ES-I3 (cell line): ENCODE measurements at regions not wholly inside any gene's neighbourhood (a gene's known extent, or its start where the extent isn't known, plus 50 kb on each side); places are given as distances from the start of the nearest gene placed in this dataset.

Source experiments
- H3K36me3 ChIP-seq: 2 replicates; pipeline ENCODE4 v1.6.1; 2013; ENCODE audit warnings: mild to moderate bottlenecking, low read length, control low read depth, moderate library complexity; ENCODE audit not compliant: insufficient read depth
- H3K4me1 ChIP-seq: 2 replicates; pipeline ENCODE4 v1.6.1; 2013; ENCODE audit warnings: mild to moderate bottlenecking, control low read depth, low read length; ENCODE audit not compliant: insufficient read depth
- H3K9ac ChIP-seq: 2 replicates; pipeline ENCODE4 v1.6.1; 2013; ENCODE audit warnings: low read depth, mild to moderate bottlenecking, low read length, moderate library complexity
- H3K9me3 ChIP-seq: 2 replicates; pipeline ENCODE4 v1.6.1; 2013; ENCODE audit warnings: mild to moderate bottlenecking, low read length, moderate library complexity; ENCODE audit not compliant: control insufficient read depth, insufficient read depth

- Histone ChIP-seq H3K9me3 (no peaks in the 10 kb centered on the region), H3K36me3 (no peaks in the 10 kb centered on the region), H3K9ac (no peak overlapping the region), H3K4me1 (no peaks in the 10 kb centered on the region)
These were observed 71.9 kb downstream of the OAT start for GRCh38 chr10:124346831-124347230.

DNA sequence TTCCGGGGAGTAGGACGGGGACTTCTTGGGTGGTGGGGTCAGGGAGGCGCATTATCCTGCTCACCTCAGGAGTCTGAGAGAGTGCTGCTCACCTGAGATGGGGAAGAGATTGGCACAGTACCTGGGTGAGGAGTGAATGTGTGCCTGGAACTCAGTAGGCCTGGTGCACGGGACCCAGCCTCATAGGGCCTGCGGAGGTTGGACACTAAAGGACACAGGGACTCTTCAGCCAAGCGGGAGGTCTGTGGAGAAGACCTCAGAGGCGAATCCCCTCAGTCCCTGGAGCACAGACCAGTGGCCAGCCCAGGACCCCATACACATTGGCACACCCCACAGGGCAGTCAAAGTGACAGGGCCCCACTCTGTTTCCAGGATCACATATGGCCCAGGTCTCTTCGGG, 73.2 kb downstream of the OAT start:
- Histone ChIP-seq H3K36me3 (no peaks in the 10 kb centered on the region), H3K9me3 (no peaks in the 10 kb centered on the region), H3K9ac (no peak overlapping the region), H3K4me1 (no peaks in the 10 kb centered on the region)

- H3K36me3 ChIP-seq = no peaks in the 10 kb centered on the region
- no peaks in the 10 kb centered on the region for H3K9me3 ChIP-seq
- H3K9ac ChIP-seq = no peak overlapping the region
- H3K4me1 ChIP-seq = no peaks in the 10 kb centered on the region
These were observed 73.8 kb downstream of the OAT start for GRCh38 chr10:124344931-124345330.

DNA sequence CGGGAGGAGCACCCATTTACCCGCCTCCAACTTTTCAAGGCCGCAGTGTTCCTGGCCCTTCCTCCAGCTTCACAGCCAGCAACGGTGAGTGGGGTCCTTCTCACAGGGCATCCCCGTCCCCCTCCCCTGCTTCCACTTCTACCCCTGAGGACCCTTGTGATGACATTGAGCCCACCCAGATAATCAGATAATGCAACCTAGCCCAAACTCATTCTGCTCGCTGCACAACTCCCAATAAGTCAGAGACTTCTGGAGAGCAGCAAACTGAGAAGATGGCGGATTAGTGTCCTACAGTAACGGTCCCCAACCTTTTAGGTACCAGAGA, 74.5 kb downstream of the OAT start:
- Histone ChIP-seq H3K9ac (no peak overlapping the region), H3K9me3 (no peaks in the 10 kb centered on the region), H3K36me3 (no peaks in the 10 kb centered on the region), H3K4me1 (no peaks in the 10 kb centered on the region)

DNA sequence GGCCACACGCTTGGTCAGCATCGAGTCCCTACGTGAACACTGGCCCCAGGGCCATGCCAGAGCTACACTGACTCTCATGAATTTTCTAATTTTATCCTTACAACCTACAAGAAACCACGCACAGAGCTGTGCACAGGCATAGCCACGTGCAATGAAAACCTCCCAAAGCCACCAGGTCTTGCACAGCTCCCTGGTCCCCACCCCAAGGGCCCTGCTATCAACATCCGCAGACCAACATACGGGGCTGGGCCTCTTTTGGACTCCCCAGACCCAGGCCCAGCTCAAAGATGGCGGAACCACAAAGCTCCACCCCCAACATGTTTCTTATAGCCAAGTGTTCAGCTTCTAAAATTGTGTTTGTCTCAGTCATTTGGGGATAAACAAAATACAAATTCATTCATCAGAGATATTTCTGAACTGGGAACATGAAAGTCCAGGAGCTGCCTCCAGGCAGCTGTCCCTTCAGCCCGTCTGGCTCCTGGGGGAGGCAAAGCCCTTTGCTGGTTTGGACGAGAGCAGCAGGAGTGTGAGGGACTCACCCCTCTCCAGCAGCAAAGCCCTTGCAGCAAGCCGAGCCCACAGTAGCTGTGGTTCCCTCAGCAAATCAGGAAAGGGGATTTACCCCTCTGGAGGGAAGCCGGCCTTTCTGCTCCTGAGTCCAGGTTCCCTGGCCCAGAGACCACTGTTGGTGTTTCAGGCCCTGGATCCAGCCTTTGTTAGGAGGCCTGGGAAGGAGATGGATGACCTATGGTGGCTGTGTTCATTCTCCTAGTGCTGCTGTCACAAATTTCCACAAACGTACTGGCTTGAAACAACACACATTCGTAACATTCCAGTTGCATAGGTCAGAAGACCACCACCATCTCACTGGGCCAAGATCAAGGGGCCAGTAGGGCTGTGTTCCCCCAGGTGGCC, 75.1 kb downstream of the OAT start:
- Histone ChIP-seq H3K9ac (no peak overlapping the region), H3K36me3 (no peaks in the 10 kb centered on the region), H3K4me1 (no peaks in the 10 kb centered on the region), H3K9me3 (no peaks in the 10 kb centered on the region)

DNA sequence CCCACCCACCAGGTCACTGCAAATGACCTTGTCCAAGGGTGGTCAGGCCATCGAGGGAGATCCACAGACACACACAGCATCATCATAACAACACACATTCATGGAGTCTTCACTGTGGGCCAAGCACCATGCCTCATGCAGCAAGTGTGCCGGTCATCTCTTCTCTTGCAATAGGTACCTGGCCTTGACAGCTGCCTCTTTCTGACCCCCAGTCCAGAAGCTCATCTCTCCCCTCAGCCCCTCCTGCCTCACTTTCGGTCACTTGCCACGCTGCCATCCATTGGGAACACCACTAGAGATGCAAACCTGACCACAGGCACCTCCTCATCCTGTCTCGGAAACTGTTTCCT, 75.9 kb downstream of the OAT start:
- no peaks in the 10 kb centered on the region for H3K36me3 ChIP-seq
- H3K9ac ChIP-seq = no peak overlapping the region
- no peaks in the 10 kb centered on the region for H3K4me1 ChIP-seq
- H3K9me3 ChIP-seq = no peaks in the 10 kb centered on the region

- Histone ChIP-seq H3K36me3 (no peaks in the 10 kb centered on the region), H3K9me3 (no peaks in the 10 kb centered on the region), H3K4me1 (no peaks in the 10 kb centered on the region), H3K9ac (no peak overlapping the region)
These were observed 76.4 kb downstream of the OAT start for GRCh38 chr10:124342136-124342820.

DNA sequence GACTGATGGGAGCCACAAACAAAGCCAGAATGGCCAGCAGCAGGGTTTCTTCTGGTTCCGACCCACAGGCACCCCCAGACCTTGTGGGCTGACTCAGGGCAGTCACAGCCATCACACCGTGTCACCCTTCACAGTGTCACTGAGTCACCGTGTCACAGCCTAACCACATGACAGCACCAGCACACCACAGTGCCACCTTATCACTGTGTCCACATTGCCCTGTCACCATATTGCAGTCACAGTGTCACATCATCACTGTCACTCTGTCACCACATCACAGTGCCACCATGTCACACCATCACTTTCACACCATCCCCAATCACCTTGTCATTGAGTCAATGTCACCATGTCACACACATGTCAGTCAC, 77.0 kb downstream of the OAT start:
- H3K36me3 ChIP-seq = no peaks in the 10 kb centered on the region

DNA sequence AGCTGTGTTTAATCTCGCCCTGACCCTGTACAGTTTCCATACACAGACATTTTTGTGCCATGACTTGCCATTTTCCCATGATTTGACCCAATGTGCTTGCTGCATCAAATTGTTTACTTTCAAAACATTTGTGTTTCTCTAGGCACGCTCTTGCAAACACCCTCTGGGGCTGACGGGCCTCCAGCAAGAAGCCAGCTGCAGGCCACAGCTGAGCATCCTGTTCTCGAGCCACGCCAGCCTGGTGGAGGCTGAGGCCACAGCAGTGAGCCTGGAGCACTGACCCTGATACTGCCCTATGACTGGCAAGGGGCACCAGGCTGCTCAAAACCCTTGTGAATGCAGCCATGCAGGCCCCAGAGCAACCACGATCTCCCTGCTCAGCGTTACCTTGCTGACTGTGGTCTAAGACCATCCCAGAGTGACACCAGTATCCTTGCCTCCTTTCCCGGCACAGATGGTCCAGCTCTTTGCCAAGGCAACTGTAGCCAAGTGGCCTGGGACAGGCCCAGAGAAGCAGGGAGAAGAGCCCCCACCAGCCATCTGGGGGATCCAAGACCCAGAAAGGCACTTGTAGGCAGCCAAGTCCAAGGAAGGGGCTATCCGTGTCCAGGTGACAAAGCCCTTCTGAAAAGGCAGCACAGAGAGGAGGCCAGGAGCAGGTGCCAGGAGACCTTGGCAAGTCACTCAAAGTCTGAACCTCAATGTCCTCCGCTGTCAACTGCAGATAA, 78.5 kb downstream of the OAT start:
- Histone ChIP-seq H3K4me1 (no peaks in the 10 kb centered on the region), H3K9ac (no peak overlapping the region), H3K36me3 (no peaks in the 10 kb centered on the region), H3K9me3 (no peaks in the 10 kb centered on the region)

More for the DNA sequence above, 77.0 kb downstream of the OAT start:
- H3K9me3 ChIP-seq = no peaks in the 10 kb centered on the region
- H3K9ac ChIP-seq = no peak overlapping the region
- H3K4me1 ChIP-seq = no peaks in the 10 kb centered on the region

- Histone ChIP-seq H3K9me3 (no peaks in the 10 kb centered on the region), H3K4me1 (no peaks in the 10 kb centered on the region), H3K9ac (no peak overlapping the region), H3K36me3 (no peaks in the 10 kb centered on the region)
These were observed 79.3 kb downstream of the OAT start for GRCh38 chr10:124339119-124340032.

DNA sequence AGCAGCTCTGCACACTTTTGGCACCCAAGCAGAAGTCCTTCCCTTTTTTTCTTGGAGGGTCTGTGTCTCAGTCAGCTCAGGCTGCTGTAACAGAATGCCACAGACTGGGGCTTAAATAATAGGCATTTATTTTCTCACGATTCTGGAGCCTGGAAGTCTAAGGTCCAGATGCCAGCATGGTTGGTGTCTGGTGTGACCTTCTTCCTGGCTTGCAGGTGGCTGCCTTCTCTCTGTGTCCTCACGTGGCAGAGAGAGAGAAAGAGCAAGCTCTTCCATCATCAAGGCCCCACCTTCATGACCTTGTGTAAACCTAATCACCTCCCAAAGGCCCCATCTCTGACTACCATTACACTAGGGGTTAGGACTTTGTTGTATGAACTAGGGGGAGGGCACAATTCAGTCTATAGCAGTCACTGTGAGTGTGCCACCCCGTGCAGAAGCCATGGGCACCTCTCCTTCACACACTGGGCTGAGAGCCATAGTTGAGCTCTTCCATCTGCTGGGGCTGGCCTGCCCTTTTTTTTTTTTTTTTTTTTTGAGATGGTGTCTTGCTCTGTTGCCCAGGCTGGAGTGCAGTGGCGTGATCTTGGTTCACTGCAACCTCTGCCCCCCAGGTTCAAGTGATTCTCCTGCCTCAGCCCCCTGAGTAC, 80.3 kb downstream of the OAT start:
- no peak overlapping the region for H3K9ac ChIP-seq
- H3K36me3 ChIP-seq = no peaks in the 10 kb centered on the region
- H3K4me1 ChIP-seq = no peaks in the 10 kb centered on the region
- H3K9me3 ChIP-seq = no peaks in the 10 kb centered on the region

- Histone ChIP-seq H3K4me1 (no peaks in the 10 kb centered on the region), H3K36me3 (no peaks in the 10 kb centered on the region), H3K9me3 (peaks cover 2% of the 10 kb centered on the region; the same call in 1 of the 2 replicates), H3K9ac (no peak overlapping the region)
These were observed 82.5 kb downstream of the OAT start for GRCh38 chr10:124336186-124336585.

DNA sequence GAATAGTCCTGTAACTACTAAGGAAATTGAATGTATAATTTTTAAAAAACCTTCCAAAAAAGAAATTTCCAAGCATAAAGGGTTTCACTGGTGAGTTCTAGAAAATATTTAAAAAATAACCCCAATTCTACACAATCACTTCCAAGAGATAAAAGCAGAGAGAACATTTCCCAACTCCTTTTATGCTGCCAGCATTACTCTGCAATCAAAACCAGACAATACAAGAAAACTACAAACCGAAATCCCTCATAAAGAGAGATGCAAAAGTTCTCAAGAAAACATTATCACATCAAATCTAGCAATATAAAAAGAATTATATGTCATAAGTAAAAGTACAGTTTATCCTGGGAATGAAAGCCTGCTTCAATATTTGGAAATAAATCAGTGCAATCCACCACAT, 84.8 kb downstream of the OAT start:
- no peaks in the 10 kb centered on the region for H3K36me3 ChIP-seq
- no peaks in the 10 kb centered on the region for H3K4me1 ChIP-seq
- H3K9me3 ChIP-seq = peaks cover 2% of the 10 kb centered on the region; the same call in 1 of the 2 replicates

More for the DNA sequence above, 84.8 kb downstream of the OAT start:
- no peak overlapping the region for H3K9ac ChIP-seq
